ENCODE measurements at regions not wholly inside any gene's neighbourhood (a gene's known extent, or its start where the extent isn't known, plus 50 kb on each side); places are given as distances from the start of the nearest gene placed in this dataset.

DNA sequence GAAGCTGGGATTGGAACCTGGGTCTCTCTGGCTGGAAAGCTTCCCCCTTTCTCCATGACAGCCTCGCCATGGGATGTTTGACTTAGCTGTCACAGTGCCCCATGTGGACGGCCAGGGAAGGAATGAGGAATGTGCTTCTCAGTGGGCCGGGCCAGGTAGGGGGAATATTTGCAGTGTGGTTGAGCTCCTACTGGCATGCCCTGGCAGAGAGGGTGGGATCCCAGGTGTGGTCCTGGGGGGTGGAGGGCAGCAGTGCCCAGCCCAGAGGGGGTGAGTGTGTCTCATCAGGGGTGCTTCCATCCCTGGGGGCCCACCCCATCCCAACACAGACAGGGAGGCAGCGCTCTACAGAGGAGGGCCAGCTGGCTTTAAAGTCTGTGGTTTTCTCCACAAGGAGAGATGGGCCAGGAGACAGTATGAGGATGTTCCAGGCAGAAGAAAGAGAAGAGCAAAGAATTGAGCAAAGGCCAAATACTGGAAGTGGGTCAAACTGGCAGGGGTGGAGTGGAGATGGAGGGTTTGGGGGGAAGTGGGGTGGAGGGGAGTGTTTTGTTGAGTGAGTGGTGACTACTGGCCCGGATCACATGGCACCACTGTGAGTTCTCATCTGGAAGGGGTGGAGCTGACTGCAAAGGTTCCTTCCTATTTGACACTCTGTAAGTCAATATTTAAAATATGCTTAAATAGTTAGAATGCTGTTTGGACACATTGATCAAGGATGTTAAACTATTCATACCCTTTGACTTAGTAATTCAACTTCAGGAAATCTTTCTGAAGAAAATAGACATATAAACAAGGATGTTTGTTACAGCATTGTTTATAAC, 94.0 kb downstream of the MYCN start:
- TF ChIP-seq CTCF (IDR thresholded peaks at IDR 0.05) (no peak), POLR2A (IDR thresholded peaks at IDR 0.05) (no peak)
